ENCODE measurements at regions not wholly inside any gene's neighbourhood (a gene's known extent, or its start where the extent isn't known, plus 50 kb on each side); places are given as distances from the start of the nearest gene placed in this dataset.

DNA sequence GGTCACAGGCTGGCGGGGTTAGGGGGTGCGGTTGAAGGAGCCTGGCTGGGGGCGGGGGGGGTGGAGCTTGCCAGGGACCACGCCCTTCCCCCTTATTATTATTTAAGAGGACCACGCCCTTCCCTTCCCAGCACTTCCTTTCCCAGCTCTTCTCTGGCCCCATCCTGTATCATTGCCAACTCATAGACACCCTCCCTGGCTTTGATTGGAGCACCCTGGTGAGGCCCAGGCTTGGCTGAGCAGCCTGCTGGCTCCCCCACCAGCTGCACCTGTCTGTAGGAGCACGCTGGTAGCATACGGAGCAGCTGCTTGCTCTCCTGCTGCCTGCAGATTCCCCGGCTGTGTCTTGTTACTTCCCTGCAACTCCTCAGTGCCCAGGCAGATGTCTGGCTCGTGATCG lies 62.5 kb upstream of the PDX1 start:
- Histone ChIP-seq H3K9ac (ENCODE audit: low read depth, low read length) (no peak overlapping the region), H3K36me3 (ENCODE audit: insufficient read depth, low read length) (no peaks in the 10 kb centered on the region), H2AFZ (ENCODE audit: low read depth, low read length) (no peak overlapping the region), H3K4me3 (ENCODE audit: low read depth in 1 of 2, low read length in 2 of 2) (no peak overlapping the region), H3K27me3 (ENCODE audit: insufficient read depth, low read length, poor library complexity) (peaks cover 8% of the 10 kb centered on the region), H3K4me1 (ENCODE audit: insufficient read depth, low read length) (no peaks in the 10 kb centered on the region), H4K20me1 (ENCODE audit: insufficient read depth, low read length) (no peaks in the 10 kb centered on the region), H3K79me2 (ENCODE audit: insufficient read depth, low read length) (no peaks in the 10 kb centered on the region), H3K9me3 (ENCODE audit: insufficient read depth, low read length, severe bottlenecking) (no peaks in the 10 kb centered on the region), H3K27ac (ENCODE audit: low read length) (no peak overlapping the region), H3K4me2 (ENCODE audit: insufficient read depth, low read length) (no peak overlapping the region)
- ATAC-seq (ENCODE audit: insufficient read depth, low read depth) (no peak), DNase-seq (no peak)
- TF ChIP-seq CTCF (IDR thresholded peaks at IDR 0.05; ENCODE audit: borderline replicate concordance, extremely low read depth, low read length, poor library complexity, severe bottlenecking) (no peak), EZH2 (IDR thresholded peaks at IDR 0.05; ENCODE audit: borderline replicate concordance, low read depth, low read length, severe bottlenecking) (no peak)

DNA sequence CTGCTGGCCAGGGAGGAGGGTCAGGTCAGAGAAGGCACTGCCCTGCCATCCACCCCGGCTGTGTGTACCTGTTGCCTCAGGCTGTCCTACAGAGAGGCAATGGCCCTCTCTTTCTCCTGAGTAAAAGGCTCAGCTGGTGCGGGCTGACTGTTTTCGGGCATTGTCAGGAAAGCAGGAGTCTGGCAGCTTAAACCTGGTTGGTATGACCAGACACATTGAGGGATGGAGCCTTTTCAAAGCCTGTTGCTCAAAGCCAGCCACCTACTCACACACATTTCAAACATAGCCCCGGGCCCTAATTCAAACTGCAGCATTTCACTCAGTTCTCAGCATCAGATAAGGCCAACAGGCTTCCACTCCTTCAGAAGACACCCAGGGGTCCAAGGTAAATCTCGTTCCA lies 61.8 kb upstream of the PDX1 start:
- peaks cover 8% of the 10 kb centered on the region for H3K27me3 ChIP-seq (ENCODE audit: insufficient read depth, low read length, poor library complexity)
- H2AFZ ChIP-seq (ENCODE audit: low read depth, low read length): no peak overlapping the region

GRCh38 chr13:27860743-27861142 lies 59.1 kb upstream of the PDX1 start:
- ATAC-seq (ENCODE audit: insufficient read depth, low read depth): no peak
- no peak overlapping the region for H3K4me3 ChIP-seq (ENCODE audit: low read depth in 1 of 2, low read length in 2 of 2)
- no peak overlapping the region for H3K9ac ChIP-seq (ENCODE audit: low read depth, low read length)
- DNase-seq: no peak
- H3K27ac ChIP-seq (ENCODE audit: low read length): no peak overlapping the region
- peaks cover 8% of the 10 kb centered on the region for H3K27me3 ChIP-seq (ENCODE audit: insufficient read depth, low read length, poor library complexity)
- H2AFZ ChIP-seq (ENCODE audit: low read depth, low read length): no peak overlapping the region
- no peaks in the 10 kb centered on the region for H3K9me3 ChIP-seq (ENCODE audit: insufficient read depth, low read length, severe bottlenecking)
- H3K4me2 ChIP-seq (ENCODE audit: insufficient read depth, low read length): no peak overlapping the region
- no peaks in the 10 kb centered on the region for H3K4me1 ChIP-seq (ENCODE audit: insufficient read depth, low read length)
- TF ChIP-seq CTCF (IDR thresholded peaks at IDR 0.05; ENCODE audit: borderline replicate concordance, extremely low read depth, low read length, poor library complexity, severe bottlenecking): no peak
- TF ChIP-seq EZH2 (IDR thresholded peaks at IDR 0.05; ENCODE audit: borderline replicate concordance, low read depth, low read length, severe bottlenecking): no peak
- H3K79me2 ChIP-seq (ENCODE audit: insufficient read depth, low read length): no peaks in the 10 kb centered on the region
- no peaks in the 10 kb centered on the region for H4K20me1 ChIP-seq (ENCODE audit: insufficient read depth, low read length)
- H3K36me3 ChIP-seq (ENCODE audit: insufficient read depth, low read length): no peaks in the 10 kb centered on the region

More for the DNA sequence above, 61.8 kb upstream of the PDX1 start:
- Histone ChIP-seq H3K27ac (ENCODE audit: low read length) (no peak overlapping the region), H3K4me1 (ENCODE audit: insufficient read depth, low read length) (no peaks in the 10 kb centered on the region), H3K9ac (ENCODE audit: low read depth, low read length) (no peak overlapping the region), H3K9me3 (ENCODE audit: insufficient read depth, low read length, severe bottlenecking) (no peaks in the 10 kb centered on the region), H3K36me3 (ENCODE audit: insufficient read depth, low read length) (no peaks in the 10 kb centered on the region), H3K4me2 (ENCODE audit: insufficient read depth, low read length) (no peak overlapping the region), H3K4me3 (ENCODE audit: low read depth in 1 of 2, low read length in 2 of 2) (no peak overlapping the region), H3K79me2 (ENCODE audit: insufficient read depth, low read length) (no peaks in the 10 kb centered on the region), H4K20me1 (ENCODE audit: insufficient read depth, low read length) (no peaks in the 10 kb centered on the region)
- DNase-seq (no peak), ATAC-seq (ENCODE audit: insufficient read depth, low read depth) (no peak)
- TF ChIP-seq EZH2 (IDR thresholded peaks at IDR 0.05; ENCODE audit: borderline replicate concordance, low read depth, low read length, severe bottlenecking): no peak
- TF ChIP-seq CTCF (IDR thresholded peaks at IDR 0.05; ENCODE audit: borderline replicate concordance, extremely low read depth, low read length, poor library complexity, severe bottlenecking): no peak

DNA sequence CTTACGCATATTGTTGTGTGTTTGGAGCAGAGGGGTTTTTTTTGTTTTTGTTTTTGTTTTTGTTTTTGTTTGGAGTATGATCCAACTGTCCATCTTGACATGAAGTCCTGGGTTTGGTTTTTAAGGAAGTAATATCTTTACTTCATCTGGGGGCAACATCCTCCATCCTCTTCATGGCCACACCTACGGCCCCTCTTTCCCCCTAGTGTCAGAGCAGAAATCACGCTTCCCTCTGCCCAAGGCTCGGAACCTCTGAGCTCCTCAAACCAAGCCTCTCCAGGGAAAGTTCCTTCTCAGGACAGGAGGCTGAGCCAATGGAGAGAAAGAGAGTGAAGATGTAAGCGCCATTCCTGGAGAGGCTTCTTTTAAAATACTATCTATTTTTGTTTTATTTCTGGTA lies 58.6 kb upstream of the PDX1 start:
- no peak for ATAC-seq (ENCODE audit: insufficient read depth, low read depth)
- no peak for DNase-seq

More for the DNA sequence above, 58.6 kb upstream of the PDX1 start:
- Histone ChIP-seq H3K27me3 (ENCODE audit: insufficient read depth, low read length, poor library complexity) (peaks cover 8% of the 10 kb centered on the region), H3K36me3 (ENCODE audit: insufficient read depth, low read length) (no peaks in the 10 kb centered on the region), H3K79me2 (ENCODE audit: insufficient read depth, low read length) (no peaks in the 10 kb centered on the region), H3K9me3 (ENCODE audit: insufficient read depth, low read length, severe bottlenecking) (no peaks in the 10 kb centered on the region), H3K4me1 (ENCODE audit: insufficient read depth, low read length) (no peaks in the 10 kb centered on the region), H3K9ac (ENCODE audit: low read depth, low read length) (no peak overlapping the region), H4K20me1 (ENCODE audit: insufficient read depth, low read length) (no peaks in the 10 kb centered on the region), H2AFZ (ENCODE audit: low read depth, low read length) (no peak overlapping the region), H3K4me2 (ENCODE audit: insufficient read depth, low read length) (no peak overlapping the region), H3K27ac (ENCODE audit: low read length) (no peak overlapping the region), H3K4me3 (ENCODE audit: low read depth in 1 of 2, low read length in 2 of 2) (no peak overlapping the region)
- TF ChIP-seq EZH2 (IDR thresholded peaks at IDR 0.05; ENCODE audit: borderline replicate concordance, low read depth, low read length, severe bottlenecking) (no peak), CTCF (IDR thresholded peaks at IDR 0.05; ENCODE audit: borderline replicate concordance, extremely low read depth, low read length, poor library complexity, severe bottlenecking) (no peak)
